H1 (cell line): ENCODE measurements at regions not wholly inside any gene's neighbourhood (a gene's known extent, or its start where the extent isn't known, plus 50 kb on each side); places are given as distances from the start of the nearest gene placed in this dataset.

ENCODE experiments used
- CTCF ChIA-PET: fragments of 300-600 bp; sonication (Branson Sonifier 250); formaldehyde crosslinking; loops from one replicate; lab custom pipeline; 2021; ENCODE audit not compliant: partially characterized antibody; lab: Charles Lee
- POLR2A ChIA-PET: fragments of 300-600 bp; sonication (Branson Sonifier 250); formaldehyde crosslinking; loops from one replicate; lab custom pipeline; 2021; ENCODE audit warnings: inconsistent platforms; ENCODE audit not compliant: partially characterized antibody; lab: Charles Lee
- DNase-seq, 2 experiments: peaks; one replicate each; pipeline versions ENCODE4 v3.0.0 to v3.0.0-alpha.2; 2010 to 2022; ENCODE audit warnings: low spot score in 2 of 2, low read depth in 1 of 2, mixed read lengths in 1 of 2
- FAIRE-seq: peaks from 2 replicates; lab custom pipeline; 2011; peaks lifted over from hg19 to GRCh38; lab: Jason Lieb, UNC
- H2AFZ ChIP-seq: 2 replicates; pipeline ENCODE4 v1.8.1; 2012; ENCODE audit warnings: low read length, inconsistent platforms
- H2AK5ac ChIP-seq: 2 replicates; pipeline ENCODE4 v1.6.1; 2013; ENCODE audit warnings: low read depth, low read length
- H2BK120ac ChIP-seq: replicated peaks from 2 replicates; pipeline ENCODE3; 2013; ENCODE audit warnings: low read depth, low read length, inconsistent platforms
- H2BK12ac ChIP-seq: 2 replicates; pipeline ENCODE4 v1.6.1; 2013; ENCODE audit warnings: low read depth, low read length
- H2BK15ac ChIP-seq: 2 replicates; pipeline ENCODE4 v1.6.1; 2013; ENCODE audit warnings: low read length
- H2BK20ac ChIP-seq: 2 replicates; pipeline ENCODE4 v1.6.1; 2013; ENCODE audit warnings: low read length
- H2BK5ac ChIP-seq: 2 replicates; pipeline ENCODE4 v1.6.1; 2013; ENCODE audit warnings: low read depth, low read length
- H3K14ac ChIP-seq: 2 replicates; pipeline ENCODE4 v1.6.1; 2013; ENCODE audit warnings: inconsistent platforms; ENCODE audit not compliant: insufficient read length
- H3K18ac ChIP-seq: 2 replicates; pipeline ENCODE4 v1.6.1; 2013; ENCODE audit warnings: low read length; ENCODE audit errors: extremely low read depth
- H3K23ac ChIP-seq: 2 replicates; pipeline ENCODE4 v1.6.1; 2013; ENCODE audit warnings: inconsistent platforms; ENCODE audit not compliant: insufficient read length
- H3K23me2 ChIP-seq: 2 replicates; pipeline ENCODE4 v1.6.1; 2013; ENCODE audit warnings: low read depth, low read length
- H3K27ac ChIP-seq: 2 replicates; pipeline ENCODE4 v1.6.1; 2011; ENCODE audit warnings: low read depth, low read length, inconsistent platforms
- H3K27me3 ChIP-seq, 4 experiments: replicated peaks in 1 of 4; 1 replicate in 1 of 4; 2 replicates in 3 of 4; pipeline versions ENCODE4 v1.6.1 to v1.8.1; 2011 to 2013; ENCODE audit warnings: low read length in 3 of 4, mild to moderate bottlenecking in 3 of 4, inconsistent platforms in 2 of 4, mixed read lengths in 2 of 4, moderate library complexity in 1 of 4; ENCODE audit not compliant: control insufficient read depth in 3 of 4, insufficient read depth in 3 of 4; ENCODE audit errors: extremely low read depth in 1 of 4
- H3K36me3 ChIP-seq, 4 experiments: 2 replicates each; pipeline versions ENCODE4 v1.6.1 to v1.8.1; 2011 to 2013; ENCODE audit warnings: mild to moderate bottlenecking in 4 of 4, low read length in 3 of 4, moderate library complexity in 2 of 4, control low read depth in 1 of 4, inconsistent platforms in 1 of 4; ENCODE audit not compliant: insufficient read depth in 4 of 4, control insufficient read depth in 2 of 4
- H3K4ac ChIP-seq: replicated peaks from 2 replicates; pipeline ENCODE3; 2013; ENCODE audit warnings: low read length, low read depth, mixed read lengths, inconsistent platforms; ENCODE audit not compliant: insufficient read length
- H3K4me1 ChIP-seq, 4 experiments: replicated peaks in 1 of 4; 1 replicate in 1 of 4; 2 replicates in 3 of 4; pipeline versions ENCODE4 v1.6.1 to v1.8.1; 2011 to 2013; ENCODE audit warnings: low read length in 3 of 4, inconsistent platforms in 2 of 4, mixed read lengths in 1 of 4; ENCODE audit not compliant: insufficient read depth in 4 of 4, control insufficient read depth in 3 of 4
- H3K4me2 ChIP-seq, 2 experiments: 2 replicates each; pipeline versions ENCODE4 v1.6.1 to v1.8.1; 2011 to 2013; ENCODE audit warnings: low read depth in 2 of 2, low read length in 2 of 2, control low read depth in 1 of 2, inconsistent platforms in 1 of 2, mild to moderate bottlenecking in 1 of 2; ENCODE audit not compliant: insufficient read depth in 1 of 2
- H3K4me3 ChIP-seq, 4 experiments: fragments of 200-600, 300-600 bp in 1 of 4; sonication (generic), shearing (Covaris generic), sonication (Bioruptor Twin) in 1 of 4; 2 replicates each; pipeline versions ENCODE4 v1.5.1 to v1.8.1; 2011 to 2016; ENCODE audit warnings: low read length in 4 of 4, low read depth in 3 of 4, control low read depth in 2 of 4, inconsistent platforms in 2 of 4, mild to moderate bottlenecking in 2 of 4, mixed read lengths in 1 of 4, moderate library complexity in 1 of 4; ENCODE audit not compliant: insufficient read depth in 2 of 4; ENCODE audit errors: extremely low read depth in 1 of 4
- H3K56ac ChIP-seq: replicated peaks from 2 replicates; pipeline ENCODE3; 2013; ENCODE audit warnings: low read depth, mild to moderate bottlenecking, mixed read lengths, low read length, inconsistent platforms; ENCODE audit not compliant: insufficient read length
- H3K79me1 ChIP-seq: 2 replicates; pipeline ENCODE4 v1.6.1; 2013; ENCODE audit warnings: low read depth, low read length, control low read depth
- H3K79me2 ChIP-seq, 2 experiments: 2 replicates each; pipeline versions ENCODE4 v1.6.1 to v1.8.1; 2012 to 2013; ENCODE audit warnings: low read length in 2 of 2, mild to moderate bottlenecking in 2 of 2, inconsistent platforms in 1 of 2; ENCODE audit not compliant: insufficient read depth in 2 of 2, control insufficient read depth in 1 of 2
- H3K9ac ChIP-seq, 4 experiments: replicated peaks in 1 of 4; 1 replicate in 1 of 4; 2 replicates in 3 of 4; pipeline versions ENCODE4 v1.6.1 to v1.8.1; 2011 to 2013; ENCODE audit warnings: low read depth in 3 of 4, low read length in 3 of 4, control low read depth in 2 of 4, mild to moderate bottlenecking in 2 of 4, moderate library complexity in 2 of 4, inconsistent platforms in 1 of 4; ENCODE audit errors: extremely low read depth in 1 of 4
- H3K9me3 ChIP-seq, 2 experiments: 2 replicates each; pipeline versions ENCODE4 v1.6.1 to v1.8.1; 2012 to 2013; ENCODE audit warnings: mild to moderate bottlenecking in 2 of 2, moderate library complexity in 2 of 2, control low read depth in 1 of 2, inconsistent platforms in 1 of 2, low read depth in 1 of 2, low read length in 1 of 2, mixed read lengths in 1 of 2; ENCODE audit not compliant: insufficient read depth in 2 of 2
- H4K20me1 ChIP-seq, 2 experiments: replicated peaks in 1 of 2; 2 replicates each; pipeline versions ENCODE3 to v1.8.1; 2011 to 2013; ENCODE audit warnings: inconsistent platforms in 2 of 2, low read length in 2 of 2, mild to moderate bottlenecking in 1 of 2; ENCODE audit not compliant: insufficient read depth in 2 of 2, control insufficient read depth in 1 of 2
- H4K5ac ChIP-seq: 2 replicates; pipeline ENCODE4 v1.6.1; 2013; ENCODE audit warnings: low read length, low read depth, mixed read lengths, inconsistent platforms; ENCODE audit not compliant: insufficient read length
- H4K8ac ChIP-seq: 2 replicates; pipeline ENCODE4 v1.8.0; 2013; ENCODE audit warnings: mild to moderate bottlenecking, moderate library complexity, low read length, inconsistent platforms; ENCODE audit not compliant: insufficient read depth; ENCODE audit errors: extremely low read depth
- H4K91ac ChIP-seq: replicated peaks from 2 replicates; pipeline ENCODE3; 2013; ENCODE audit warnings: low read length, mixed read lengths, inconsistent platforms; ENCODE audit not compliant: insufficient read length
- ASH2L ChIP-seq: fragments of 200-600, 300-600 bp; sonication (generic); IDR thresholded peaks from one replicate; pipeline ENCODE4 v1.7.1; 2017; ENCODE audit warnings: low read length
- CBX5 ChIP-seq: fragments of 300-800, 300-1000 bp; sonication (generic); IDR thresholded peaks from 2 replicates; pipeline ENCODE4 v1.7.1; 2016; ENCODE audit warnings: antibody characterized with exemption, low read length, low read depth
- CBX8 ChIP-seq: fragments of 300-800, 300-1000 bp; sonication (generic); IDR thresholded peaks from 2 replicates; pipeline ENCODE4 v1.7.1; 2016; ENCODE audit warnings: low read depth, low read length, borderline replicate concordance
- GTF2F1 ChIP-seq: IDR thresholded peaks from 2 replicates; pipeline ENCODE4 v1.6.1; 2012; ENCODE audit warnings: low read depth, low read length, improper control_type of control experiment, borderline replicate concordance
- RXRA ChIP-seq: IDR thresholded peaks from 2 replicates; pipeline ENCODE4 v1.6.1; 2011; ENCODE audit warnings: low read depth, mild to moderate bottlenecking, low read length, moderate library complexity; ENCODE audit not compliant: insufficient read depth
- SAP30 ChIP-seq: fragments of 300-600 bp; sonication (generic); IDR thresholded peaks from 2 replicates; pipeline ENCODE4 v1.7.1; 2012; ENCODE audit warnings: low read length, moderate library complexity, mild to moderate bottlenecking, inconsistent platforms; ENCODE audit not compliant: insufficient read depth, insufficient replicate concordance
- SIN3A ChIP-seq, 2 experiments: IDR thresholded peaks in 1 of 2; conservative IDR thresholded peaks in 1 of 2; 2 replicates each; pipeline ENCODE4 v1.6.1; 2011 to 2012; ENCODE audit warnings: low read length in 2 of 2, improper control_type of control experiment in 1 of 2, low read depth in 1 of 2, mild to moderate bottlenecking in 1 of 2
- SP1 ChIP-seq: IDR thresholded peaks from 2 replicates; pipeline ENCODE4 v1.6.1; 2011; ENCODE audit warnings: low read depth, low read length
- SUZ12 ChIP-seq: fragments of 200-600 bp; sonication (generic); IDR thresholded peaks from 2 replicates; pipeline ENCODE4 v1.6.1; 2012; ENCODE audit warnings: mild to moderate bottlenecking, inconsistent platforms, low read length, moderate library complexity, mixed read lengths
- TCF12 ChIP-seq: IDR thresholded peaks from 2 replicates; pipeline ENCODE4 v1.6.1; 2011; ENCODE audit warnings: low read depth, mild to moderate bottlenecking, low read length
- WGBS, 2 experiments: shearing (Covaris generic) in 1 of 2; methylation state at CpG; one replicate each; pipeline versions ENCODE4 v1.1.6 to v1.1.7; 2013 to 2015; ENCODE audit warnings: low lambda C conversion rate in 2 of 2, mixed read lengths in 2 of 2, inconsistent platforms in 1 of 2, low coverage in 1 of 2, missing lambda C conversion rate in 1 of 2; ENCODE audit not compliant: insufficient replicate concordance in 2 of 2, insufficient coverage in 1 of 2, insufficient read length in 1 of 2; ENCODE audit errors: extremely low coverage in 1 of 2, missing lambda C conversion rate in 1 of 2; 5-methylcytosine and 5-hydroxymethylcytosine counted together

- Histone ChIP-seq H3K79me1 (no peaks in the 10 kb centered on the region), H2BK15ac (no peak overlapping the region), H3K27ac (no peak overlapping the region), H3K36me3 (no peaks in the 10 kb centered on the region), H3K4me1 (peaks cover 0 to 6% (median 2%) of the 10 kb centered on the region in 4 experiments; a peak in 5 of 7 replicates), H4K8ac (no peak overlapping the region), H2BK20ac (no peak overlapping the region), H2BK5ac (no peak overlapping the region), H3K27me3 (peaks cover 9 to 32% (median 30%) of the 10 kb centered on the region in 4 experiments), H2BK12ac (no peak overlapping the region), H4K91ac (no peak overlapping the region), H3K4ac (no peak overlapping the region), H2AK5ac (no peak overlapping the region), H3K9me3 (no peaks in the 10 kb centered on the region), H3K4me2 (no peak overlapping the region), H2BK120ac (no peak overlapping the region), H3K23ac (no peak overlapping the region), H3K18ac (no peak overlapping the region), H3K23me2 (peaks cover 7% of the 10 kb centered on the region), H2AFZ (no peak overlapping the region), H4K5ac (no peak overlapping the region), H4K20me1 (peaks cover 7 to 11% of the 10 kb centered on the region in 2 experiments), H3K79me2 (no peaks in the 10 kb centered on the region), H3K9ac (no peak overlapping the region), H3K14ac (no peak overlapping the region), H3K4me3 (no peak overlapping the region), H3K56ac (no peak overlapping the region)
- DNase-seq (no peak), FAIRE-seq (no peak)
- WGBS, 2 experiments, result 80% methylated on average over 3 of the region's 3 CpGs; no CpG with 5 or more reads in 1 of the 2 experiments
- ChIA-PET POLR2A (no interaction called here), CTCF (interaction anchor here (0.6 to 1.2 kb wide), 4 partner anchors 9 to 122 kb away, joined by 3 to 4 read pairs (median 4); partner anchors contain the start of gene TRIM13)
- TF ChIP-seq RXRA (no peak), CBX5 (no peak), SIN3A (conservative IDR thresholded peaks at IDR 0.05 in 1 of 2, IDR thresholded peaks at IDR 0.05 in 1 of 2; ENCODE audit: low read depth in 1 of 2, low read length in 2 of 2) (no peak), TCF12 (no peak), SUZ12 (no peak), GTF2F1 (no peak), CBX8 (no peak), ASH2L (no peak), SAP30 (no peak), SP1 (no peak)
Observed at GRCh38 chr13:50119591-50119990, 104.3 kb downstream of the KCNRG start.
